Mesodermal cell (in vitro differentiated cells): ENCODE measurements at regions not wholly inside any gene's neighbourhood (a gene's known extent, or its start where the extent isn't known, plus 50 kb on each side); places are given as distances from the start of the nearest gene placed in this dataset.

ENCODE experiments used
- H3K27ac ChIP-seq: 2 replicates; pipeline ENCODE4 v1.7.0; 2013; ENCODE audit warnings: mild to moderate bottlenecking, low read depth, low read length, moderate library complexity; ENCODE audit not compliant: severe bottlenecking
- H3K36me3 ChIP-seq: 2 replicates; pipeline ENCODE4 v1.7.1; 2013; ENCODE audit warnings: mild to moderate bottlenecking, low read length, moderate library complexity; ENCODE audit not compliant: control insufficient read depth, insufficient read depth
- H3K4me1 ChIP-seq: one replicate; pipeline ENCODE4 v1.7.1; 2013; ENCODE audit warnings: mild to moderate bottlenecking, low read length; ENCODE audit not compliant: insufficient read depth, control insufficient read depth, poor library complexity, severe bottlenecking
- H3K4me3 ChIP-seq: 2 replicates; pipeline ENCODE4 v1.7.0; 2013; ENCODE audit warnings: low read length, control low read depth, mild to moderate bottlenecking; ENCODE audit not compliant: insufficient read depth, poor library complexity, severe bottlenecking; ENCODE audit errors: extremely low read depth
- H3K9me3 ChIP-seq: 2 replicates; pipeline ENCODE4 v1.7.1; 2013; ENCODE audit warnings: mild to moderate bottlenecking, low read length, moderate library complexity; ENCODE audit not compliant: control insufficient read depth
- WGBS, 2 experiments: methylation state at CpG; one replicate each; pipeline ENCODE4 v1.1.5; 2013; ENCODE audit warnings: missing lambda C conversion rate in 2 of 2; ENCODE audit not compliant: insufficient coverage in 2 of 2; 5-methylcytosine and 5-hydroxymethylcytosine counted together

DNA sequence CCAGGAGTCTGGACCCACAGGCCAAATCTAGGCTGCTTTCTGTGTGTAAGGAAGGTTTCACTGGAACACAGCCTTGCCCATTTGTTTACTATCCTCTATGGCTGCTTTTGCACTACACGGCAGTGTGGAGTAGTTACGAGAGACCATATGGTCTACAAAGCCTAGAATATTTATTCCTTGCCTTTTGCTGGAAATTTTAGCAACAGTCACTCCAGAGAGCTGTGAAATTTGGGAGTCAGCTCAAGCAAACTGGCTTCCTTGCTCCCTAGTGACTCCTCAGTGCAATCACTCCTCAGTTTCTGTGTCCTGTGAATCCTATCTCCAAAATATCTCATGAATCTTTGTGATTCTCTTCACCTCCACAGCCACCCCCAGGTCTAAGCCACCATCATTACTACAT, 99.0 kb upstream of the CPEB2 start:
- Histone ChIP-seq H3K36me3 (no peaks in the 10 kb centered on the region), H3K9me3 (no peaks in the 10 kb centered on the region), H3K27ac (no peak overlapping the region), H3K4me1 (no peaks in the 10 kb centered on the region), H3K4me3 (no peak overlapping the region)
- no CpG with 5 or more reads among the region's 2 CpGs for WGBS, 2 experiments

DNA sequence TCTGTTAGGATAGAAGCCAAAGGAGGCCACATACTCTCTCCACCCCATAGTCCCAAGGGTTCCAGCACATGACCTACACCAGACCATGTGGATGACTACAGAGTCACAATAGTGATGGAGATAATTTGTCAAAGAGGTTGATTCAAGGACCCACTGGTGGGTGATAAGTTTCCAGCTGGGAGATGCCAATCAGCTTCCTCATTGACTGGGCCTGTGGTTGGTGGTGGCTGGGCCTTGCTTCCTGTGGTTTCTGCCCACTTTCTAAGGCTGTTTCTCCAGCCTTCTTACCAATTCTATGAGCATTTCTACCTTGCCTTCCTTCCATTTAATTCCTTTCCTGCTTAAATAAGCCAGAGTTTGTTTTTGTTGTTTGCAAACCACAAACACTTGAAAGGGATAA, 95.5 kb upstream of the CPEB2 start:
- Histone ChIP-seq H3K27ac (no peak overlapping the region), H3K9me3 (no peaks in the 10 kb centered on the region), H3K4me1 (no peaks in the 10 kb centered on the region), H3K4me3 (no peak overlapping the region), H3K36me3 (no peaks in the 10 kb centered on the region)

DNA sequence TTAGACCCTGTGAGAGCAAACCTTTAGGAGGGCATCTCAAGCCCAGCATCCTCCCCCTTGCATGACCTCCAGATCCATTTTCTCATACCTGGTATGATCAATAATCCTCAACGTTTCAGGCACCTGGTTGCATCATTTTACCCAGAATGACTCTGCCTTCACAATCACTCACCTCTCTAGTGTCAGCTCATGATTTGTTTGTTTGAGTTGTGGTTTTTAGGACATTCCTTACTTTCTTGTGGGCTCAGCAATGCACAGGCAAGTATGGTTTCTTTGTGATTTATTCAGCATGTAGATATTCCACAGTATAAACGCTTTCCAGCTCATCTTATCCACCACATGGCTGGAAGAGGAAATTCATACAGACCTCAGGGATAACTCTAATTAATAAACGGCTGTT, 93.6 kb upstream of the CPEB2 start:
- 80% methylated on average over 1 of the region's 3 CpGs; no CpG with 5 or more reads in 1 of the 2 experiments for WGBS, 2 experiments
- no peak overlapping the region for H3K4me3 ChIP-seq
- H3K9me3 ChIP-seq, result no peaks in the 10 kb centered on the region
- H3K27ac ChIP-seq, result no peak overlapping the region
- no peaks in the 10 kb centered on the region for H3K36me3 ChIP-seq
- no peaks in the 10 kb centered on the region for H3K4me1 ChIP-seq

DNA sequence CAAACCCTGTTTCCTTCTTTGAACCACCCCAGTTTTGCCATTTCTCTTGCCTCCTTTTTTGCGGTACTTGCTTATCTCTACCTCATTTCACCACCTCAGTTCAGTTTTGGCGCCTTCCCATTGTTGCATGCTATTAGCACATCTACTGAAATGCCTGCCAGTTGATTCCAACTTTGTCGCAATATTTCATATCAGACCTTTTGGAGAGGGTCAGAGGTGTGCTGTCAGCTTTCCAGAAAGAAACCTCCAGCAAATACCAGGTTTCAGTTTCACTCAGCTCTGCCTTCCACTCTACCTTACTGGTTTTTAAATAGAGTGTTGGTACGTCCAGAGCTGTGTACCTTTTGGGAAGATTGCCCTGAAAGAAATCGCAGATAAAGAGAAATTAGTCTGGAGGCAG, 91.9 kb upstream of the CPEB2 start:
- Histone ChIP-seq H3K4me1 (no peaks in the 10 kb centered on the region), H3K27ac (no peak overlapping the region), H3K36me3 (no peaks in the 10 kb centered on the region), H3K9me3 (no peaks in the 10 kb centered on the region), H3K4me3 (no peak overlapping the region)
- WGBS, 2 experiments, result 83 to 92% methylated on average over 3 to 4 of the region's 5 CpGs

DNA sequence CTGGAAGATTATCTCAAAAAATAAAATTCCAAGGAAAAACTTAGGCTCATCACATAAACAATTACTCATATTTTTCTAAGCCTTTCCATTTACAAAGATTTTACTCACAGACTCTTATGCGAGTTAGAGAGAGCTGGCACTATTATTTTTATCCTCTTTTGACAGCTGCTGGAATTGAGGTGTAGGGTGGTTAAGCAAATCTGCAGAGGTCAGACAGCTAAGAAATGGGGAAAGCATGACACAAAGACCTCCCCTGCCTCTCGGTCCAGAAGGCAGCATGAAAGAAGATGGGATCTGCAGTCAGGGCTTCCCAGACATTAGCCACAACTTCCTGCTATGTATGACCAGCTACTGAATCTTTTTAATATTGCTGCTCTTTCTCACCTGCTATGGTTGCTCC, 89.9 kb upstream of the CPEB2 start:
- Histone ChIP-seq H3K36me3 (no peaks in the 10 kb centered on the region), H3K4me3 (no peak overlapping the region), H3K4me1 (peaks cover 10% of the 10 kb centered on the region), H3K9me3 (no peaks in the 10 kb centered on the region), H3K27ac (no peak overlapping the region)
- 100% methylated on average over 1 of the region's 2 CpGs; no CpG with 5 or more reads in 1 of the 2 experiments for WGBS, 2 experiments

DNA sequence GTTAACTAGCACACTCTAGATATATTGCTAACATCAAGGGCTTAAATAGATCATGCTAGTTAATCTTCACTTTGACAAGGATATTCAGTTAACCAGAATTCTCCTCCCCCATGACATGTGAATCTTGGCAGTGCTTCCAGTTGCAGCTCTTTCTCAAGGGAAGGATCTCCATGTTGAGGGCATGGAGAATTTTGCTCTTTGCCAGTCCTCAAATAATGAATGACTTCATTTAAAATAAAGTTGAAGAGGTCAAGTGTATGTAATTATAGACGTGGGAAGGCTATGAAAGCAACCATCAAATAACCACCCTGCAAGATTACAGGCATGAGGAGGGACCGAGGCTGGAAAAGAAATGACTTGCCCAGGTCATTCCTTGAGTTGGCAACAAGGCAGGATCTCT, 87.3 kb upstream of the CPEB2 start:
- Histone ChIP-seq H3K4me1 (peaks cover 14% of the 10 kb centered on the region), H3K9me3 (no peaks in the 10 kb centered on the region), H3K36me3 (no peaks in the 10 kb centered on the region), H3K27ac (no peak overlapping the region), H3K4me3 (no peak overlapping the region)
- WGBS, 2 experiments, result 100% methylated on average over 1 of the region's 2 CpGs; no CpG with 5 or more reads in 1 of the 2 experiments

DNA sequence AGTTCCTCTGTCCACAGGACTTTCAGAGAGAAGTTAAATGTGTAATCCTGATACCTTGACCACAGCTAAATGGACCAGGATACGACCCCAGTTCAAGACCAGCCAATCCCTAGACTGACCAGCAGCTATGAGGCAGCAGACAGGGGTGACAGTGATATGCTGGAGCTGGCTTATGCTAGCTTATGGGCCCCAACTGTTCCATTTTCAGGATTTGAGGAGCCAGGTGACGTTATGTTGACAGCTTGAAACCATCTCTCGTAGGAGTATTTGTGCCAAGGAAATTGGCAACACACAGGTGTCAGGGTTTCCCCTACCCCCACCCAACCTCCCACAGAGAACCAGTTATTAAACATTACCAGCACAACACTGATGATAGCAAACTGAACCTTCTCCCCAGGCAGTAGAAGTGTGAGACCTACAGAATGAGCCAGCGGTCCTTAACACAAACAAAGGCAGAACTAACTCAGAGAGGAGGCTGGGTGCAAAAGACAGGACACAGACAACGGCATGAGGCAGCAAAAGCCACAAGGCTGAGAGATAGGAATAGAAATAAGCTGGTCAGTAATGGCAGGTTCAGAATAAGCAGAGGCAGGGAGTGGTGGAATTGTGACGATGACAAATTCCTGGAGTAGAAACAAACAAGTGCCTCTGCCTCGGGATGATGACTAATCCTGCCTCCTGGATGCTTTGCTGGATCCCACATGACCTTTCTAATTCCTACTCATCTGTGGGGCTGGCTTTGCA, 85.6 kb upstream of the CPEB2 start:
- peaks cover 14% of the 10 kb centered on the region for H3K4me1 ChIP-seq
- no peaks in the 10 kb centered on the region for H3K9me3 ChIP-seq
- H3K36me3 ChIP-seq, result no peaks in the 10 kb centered on the region
- WGBS, 2 experiments, result 77 to 81% methylated on average over 6 of the region's 7 CpGs
- H3K27ac ChIP-seq, result peak overlapping the region; percentile 57
- no peak overlapping the region for H3K4me3 ChIP-seq

DNA sequence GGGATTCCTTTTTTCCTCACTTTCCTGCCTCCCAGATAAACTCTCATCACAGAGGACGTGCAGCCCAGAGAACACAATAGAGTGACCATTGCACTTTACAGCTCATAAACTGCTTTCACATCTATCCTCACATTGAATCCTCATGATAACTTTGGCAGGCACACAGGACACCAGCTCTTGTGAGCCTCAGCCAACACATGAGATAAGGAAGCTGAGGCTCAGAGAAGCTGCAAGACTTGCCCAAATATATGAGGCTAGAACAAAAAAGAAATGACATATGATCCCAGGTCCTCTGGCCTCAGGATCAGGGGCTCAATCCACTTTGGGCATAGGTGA, 85.0 kb upstream of the CPEB2 start:
- Histone ChIP-seq H3K9me3 (no peaks in the 10 kb centered on the region), H3K36me3 (no peaks in the 10 kb centered on the region), H3K27ac (peak overlapping the region; percentile 57), H3K4me1 (peaks cover 14% of the 10 kb centered on the region), H3K4me3 (no peak overlapping the region)
- 78% methylated on average over 1 of the region's 1 CpG; no CpG with 5 or more reads in 1 of the 2 experiments for WGBS, 2 experiments

DNA sequence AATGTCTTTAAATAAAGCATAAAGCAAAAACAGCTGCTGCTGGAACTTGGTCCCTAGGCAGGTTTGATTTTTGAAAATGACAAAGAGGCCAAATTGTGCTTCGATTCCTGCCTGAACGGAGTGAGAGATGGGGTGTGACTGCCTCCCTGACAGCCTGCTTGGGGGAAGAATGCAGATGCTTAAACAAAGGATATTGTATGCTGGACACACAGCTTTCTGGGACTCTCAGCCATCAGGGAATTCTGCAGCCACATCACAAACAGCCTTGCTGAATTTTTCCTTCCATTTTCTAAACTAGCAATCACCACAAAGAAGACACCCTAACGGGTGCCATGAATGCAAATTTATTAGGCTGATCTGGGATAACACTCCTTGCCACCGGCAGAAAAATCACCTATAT, 83.9 kb upstream of the CPEB2 start:
- no peak overlapping the region for H3K4me3 ChIP-seq
- no peaks in the 10 kb centered on the region for H3K9me3 ChIP-seq
- no peak overlapping the region for H3K27ac ChIP-seq
- H3K36me3 ChIP-seq, result no peaks in the 10 kb centered on the region
- H3K4me1 ChIP-seq, result peaks cover 14% of the 10 kb centered on the region
- 80 to 97% methylated on average over 4 of the region's 4 CpGs for WGBS, 2 experiments

DNA sequence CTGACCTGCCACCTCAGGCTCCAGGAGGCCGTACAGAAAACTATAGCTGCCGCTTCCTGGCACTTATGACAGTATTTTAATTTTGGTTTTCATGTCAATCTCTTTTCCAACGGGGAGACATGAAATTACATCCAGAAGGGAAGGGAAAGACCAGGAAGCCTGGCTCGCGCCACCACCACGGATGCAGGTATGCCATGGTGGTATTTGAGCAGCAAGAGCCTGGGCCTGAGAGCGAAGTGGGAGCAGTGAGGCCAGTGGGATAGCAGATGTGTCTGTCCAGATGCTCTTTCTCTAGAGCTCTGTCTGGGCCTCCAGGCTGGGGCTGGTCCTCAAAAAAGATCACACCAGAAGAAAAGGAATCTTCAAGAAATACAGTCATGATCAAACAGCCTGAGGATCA, 82.5 kb upstream of the CPEB2 start:
- 89 to 97% methylated on average over 2 to 7 of the region's 7 CpGs for WGBS, 2 experiments
- no peak overlapping the region for H3K27ac ChIP-seq

DNA sequence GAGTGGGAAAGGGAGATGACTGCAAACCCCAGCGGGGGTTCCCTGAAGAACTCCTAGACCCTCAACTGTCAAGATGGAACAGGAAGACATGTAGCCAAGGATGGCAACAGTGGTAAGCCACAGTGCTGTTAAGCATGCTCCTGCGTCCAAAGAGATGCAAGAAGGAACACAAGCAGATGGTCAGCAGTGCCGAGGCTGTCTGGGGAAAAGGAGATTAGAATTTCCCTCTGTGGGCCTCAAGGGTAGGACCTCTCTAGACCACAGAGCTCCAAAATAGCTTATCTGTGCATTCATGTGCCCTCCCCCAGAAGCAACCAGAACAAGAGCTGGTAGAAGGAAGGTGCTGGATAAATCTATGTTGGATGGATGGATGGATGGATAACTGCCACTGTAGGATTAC, 82.0 kb upstream of the CPEB2 start:
- Histone ChIP-seq H3K4me3 (no peak overlapping the region), H3K4me1 (peaks cover 14% of the 10 kb centered on the region), H3K36me3 (no peaks in the 10 kb centered on the region), H3K27ac (no peak overlapping the region), H3K9me3 (no peaks in the 10 kb centered on the region)
- 97 to 100% methylated on average over 2 to 3 of the region's 3 CpGs for WGBS, 2 experiments

More for the DNA sequence above, 82.5 kb upstream of the CPEB2 start:
- no peak overlapping the region for H3K4me3 ChIP-seq
- H3K4me1 ChIP-seq, result peaks cover 14% of the 10 kb centered on the region
- no peaks in the 10 kb centered on the region for H3K9me3 ChIP-seq
- H3K36me3 ChIP-seq, result no peaks in the 10 kb centered on the region
